HG03135 (cell line): ENCODE measurements at regions not wholly inside any gene's neighbourhood (a gene's known extent, or its start where the extent isn't known, plus 50 kb on each side); places are given as distances from the start of the nearest gene placed in this dataset.

Experiments used
- ATAC-seq: cut with Tn5 transposase; IDR thresholded peaks from one replicate; pipeline ENCODE4 v1.9.1; 2021; ENCODE audit warnings: mild to moderate bottlenecking, moderate library complexity; ENCODE audit not compliant: unreplicated experiment

- no peak for ATAC-seq
These were observed 126.0 kb downstream of the BCOR start for GRCh38 chrX:39971760-39972159.

- no peak for ATAC-seq
These were observed 125.4 kb downstream of the BCOR start for GRCh38 chrX:39972340-39972739.

- no peak for ATAC-seq
These were observed 123.9 kb downstream of the BCOR start for GRCh38 chrX:39973810-39974209.

GRCh38 chrX:39974270-39974669 is 123.5 kb downstream of the BCOR start:
- ATAC-seq = no peak

GRCh38 chrX:39975101-39975925 is 122.4 kb downstream of the BCOR start:
- no peak for ATAC-seq

GRCh38 chrX:39981946-39982345 is 115.8 kb downstream of the BCOR start:
- ATAC-seq = no peak

GRCh38 chrX:39982948-39983347 is 114.8 kb downstream of the BCOR start:
- ATAC-seq = no peak

GRCh38 chrX:39983715-39984114 is 114.0 kb downstream of the BCOR start:
- ATAC-seq = no peak

- no peak for ATAC-seq
These were observed 113.4 kb downstream of the BCOR start for GRCh38 chrX:39984191-39984956.

- no peak for ATAC-seq
These were observed 112.7 kb downstream of the BCOR start for GRCh38 chrX:39985071-39985470.

- no peak for ATAC-seq
These were observed 112.2 kb downstream of the BCOR start for GRCh38 chrX:39985551-39985950.

GRCh38 chrX:39988496-39988895 is 109.3 kb downstream of the BCOR start:
- no peak for ATAC-seq

GRCh38 chrX:39990388-39990787 is 107.4 kb downstream of the BCOR start:
- no peak for ATAC-seq

- no peak for ATAC-seq
These were observed 105.5 kb downstream of the BCOR start for GRCh38 chrX:39992300-39992699.

GRCh38 chrX:39995457-39995856 is 102.3 kb downstream of the BCOR start:
- ATAC-seq = no peak

- ATAC-seq = no peak
These were observed 101.2 kb downstream of the BCOR start for GRCh38 chrX:39996536-39996935.

- no peak for ATAC-seq
These were observed 98.9 kb downstream of the BCOR start for GRCh38 chrX:39998636-39999406.
